ENCODE measurements at regions not wholly inside any gene's neighbourhood (a gene's known extent, or its start where the extent isn't known, plus 50 kb on each side); places are given as distances from the start of the nearest gene placed in this dataset.

DNA sequence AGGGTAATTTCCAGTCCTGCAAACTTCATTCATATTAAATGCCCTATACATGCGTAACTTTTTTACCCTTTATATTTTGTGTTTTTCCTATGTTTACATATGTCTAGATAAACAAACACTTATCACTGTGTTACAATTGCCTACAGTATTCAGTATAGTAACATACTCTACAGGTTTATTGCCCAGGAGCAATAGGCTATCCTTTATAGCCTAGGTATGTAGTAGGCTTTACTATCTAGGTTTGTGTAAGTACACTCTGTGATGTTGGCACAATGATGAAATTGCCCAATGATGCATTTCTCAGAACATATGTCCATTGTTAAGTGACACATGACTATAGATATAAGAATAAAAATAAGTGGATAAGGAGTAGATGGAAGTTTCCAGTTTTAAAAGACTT is 345.5 kb upstream of the C1orf87 start:
- H3K27me3 ChIP-seq (ENCODE audit: control insufficient read depth in 1 of 2, insufficient read depth in 2 of 2, low read length in 2 of 2), result no peaks in the 10 kb centered on the region
- POLR2A ChIA-PET, result no interaction called here
- H3K9me3 ChIP-seq (ENCODE audit: control insufficient read depth in 1 of 2, insufficient read depth in 1 of 2, low read length in 2 of 2), result no peaks in the 10 kb centered on the region
- Mint-ChIP-seq H3K4me3 (no peak overlapping the region), H3K36me3 (ENCODE audit: low read depth) (no peaks in the 10 kb centered on the region), H3K4me1 (ENCODE audit: low read depth) (no peaks in the 10 kb centered on the region), H3K27me3 (no peaks in the 10 kb centered on the region), H3K9me3 (peaks cover 3% of the 10 kb centered on the region), H3K27ac (no peak overlapping the region)
- no peak overlapping the region for H3K27ac ChIP-seq (ENCODE audit: low read depth in 1 of 2, low read length in 2 of 2)
- H3K36me3 ChIP-seq (ENCODE audit: insufficient read depth, low read length), result no peaks in the 10 kb centered on the region
- ATAC-seq (ENCODE audit: poor library complexity) (no peak), DNase-seq (no peak)
- no peak overlapping the region for H3K4me3 ChIP-seq (ENCODE audit: low read length)
- TF ChIP-seq, protein P1, sequence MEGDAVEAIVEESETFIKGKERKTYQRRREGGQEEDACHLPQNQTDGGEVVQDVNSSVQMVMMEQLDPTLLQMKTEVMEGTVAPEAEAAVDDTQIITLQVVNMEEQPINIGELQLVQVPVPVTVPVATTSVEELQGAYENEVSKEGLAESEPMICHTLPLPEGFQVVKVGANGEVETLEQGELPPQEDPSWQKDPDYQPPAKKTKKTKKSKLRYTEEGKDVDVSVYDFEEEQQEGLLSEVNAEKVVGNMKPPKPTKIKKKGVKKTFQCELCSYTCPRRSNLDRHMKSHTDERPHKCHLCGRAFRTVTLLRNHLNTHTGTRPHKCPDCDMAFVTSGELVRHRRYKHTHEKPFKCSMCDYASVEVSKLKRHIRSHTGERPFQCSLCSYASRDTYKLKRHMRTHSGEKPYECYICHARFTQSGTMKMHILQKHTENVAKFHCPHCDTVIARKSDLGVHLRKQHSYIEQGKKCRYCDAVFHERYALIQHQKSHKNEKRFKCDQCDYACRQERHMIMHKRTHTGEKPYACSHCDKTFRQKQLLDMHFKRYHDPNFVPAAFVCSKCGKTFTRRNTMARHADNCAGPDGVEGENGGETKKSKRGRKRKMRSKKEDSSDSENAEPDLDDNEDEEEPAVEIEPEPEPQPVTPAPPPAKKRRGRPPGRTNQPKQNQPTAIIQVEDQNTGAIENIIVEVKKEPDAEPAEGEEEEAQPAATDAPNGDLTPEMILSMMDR (IDR thresholded peaks at IDR 0.05), result no peak
- CTCF ChIA-PET, result no interaction called here
- intact Hi-C loops (cut with DNase I, micrococcal nuclease), result no loop called here
- H3K4me1 ChIP-seq (ENCODE audit: insufficient read depth, low read length), result no peaks in the 10 kb centered on the region

DNA sequence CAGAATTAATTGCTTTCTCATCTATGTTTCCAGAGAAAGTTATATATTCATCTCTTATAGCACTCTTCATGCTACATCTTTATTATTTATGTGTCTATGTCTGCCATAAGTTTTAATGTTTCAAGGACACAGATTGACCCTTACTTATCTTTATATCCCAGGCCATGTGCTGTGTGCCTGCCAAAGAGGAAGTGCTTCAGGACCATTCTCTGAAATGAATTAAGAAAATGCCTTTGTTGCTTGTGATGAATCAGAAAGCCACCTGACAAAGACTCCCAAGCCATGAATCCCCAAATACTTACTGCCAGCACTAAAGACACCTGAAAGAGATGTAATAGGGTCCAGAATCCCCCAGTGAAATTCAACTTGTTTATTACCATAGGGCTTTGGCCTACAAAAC is 342.1 kb upstream of the C1orf87 start:
- Histone ChIP-seq H3K4me3 (ENCODE audit: low read length) (no peak overlapping the region), H3K27me3 (ENCODE audit: control insufficient read depth in 1 of 2, insufficient read depth in 2 of 2, low read length in 2 of 2) (no peaks in the 10 kb centered on the region), H3K27ac (ENCODE audit: low read depth in 1 of 2, low read length in 2 of 2) (no peak overlapping the region), H3K4me1 (ENCODE audit: insufficient read depth, low read length) (no peaks in the 10 kb centered on the region), H3K9me3 (ENCODE audit: control insufficient read depth in 1 of 2, insufficient read depth in 1 of 2, low read length in 2 of 2) (no peaks in the 10 kb centered on the region), H3K36me3 (ENCODE audit: insufficient read depth, low read length) (no peaks in the 10 kb centered on the region)
- POLR2A ChIA-PET, result no interaction called here
- ATAC-seq (ENCODE audit: poor library complexity), result no peak
- Mint-ChIP-seq H3K9me3 (peaks cover 3% of the 10 kb centered on the region), H3K27me3 (no peaks in the 10 kb centered on the region), H3K36me3 (ENCODE audit: low read depth) (no peaks in the 10 kb centered on the region), H3K27ac (no peak overlapping the region), H3K4me1 (ENCODE audit: low read depth) (no peaks in the 10 kb centered on the region), H3K4me3 (no peak overlapping the region)
- intact Hi-C loops (cut with DNase I, micrococcal nuclease), result no loop called here
- DNase-seq, result no peak
- CTCF ChIA-PET, result no interaction called here
- TF ChIP-seq, protein P1 (IDR thresholded peaks at IDR 0.05), result no peak

DNA sequence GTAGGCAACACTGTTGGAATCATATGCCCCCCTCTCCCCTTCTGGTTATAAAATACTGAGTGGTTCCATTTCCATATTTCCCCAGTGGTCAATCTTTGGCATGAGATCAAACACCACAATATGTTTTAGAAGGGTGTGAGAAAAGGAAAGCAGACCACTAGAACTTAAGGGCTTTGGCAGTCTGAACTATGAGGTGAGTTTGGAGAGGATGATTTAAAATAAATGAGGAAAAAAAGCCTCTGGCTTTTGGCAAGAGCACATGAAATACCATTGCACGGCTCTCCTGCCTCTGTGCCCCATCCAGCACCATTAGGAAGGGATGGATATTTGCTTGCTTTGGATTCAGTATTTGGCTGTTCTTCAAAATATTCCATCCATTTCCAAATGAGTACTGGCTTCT is 339.5 kb upstream of the C1orf87 start:
- no peaks in the 10 kb centered on the region for H3K4me1 Mint-ChIP-seq (ENCODE audit: low read depth)
- ATAC-seq (ENCODE audit: poor library complexity), result no peak
- CTCF ChIA-PET, result no interaction called here

More for the DNA sequence above, 339.5 kb upstream of the C1orf87 start:
- H3K36me3 Mint-ChIP-seq (ENCODE audit: low read depth), result no peaks in the 10 kb centered on the region
- H3K9me3 Mint-ChIP-seq, result peaks cover 3% of the 10 kb centered on the region
- Histone ChIP-seq H3K4me3 (ENCODE audit: low read length) (no peak overlapping the region), H3K27ac (ENCODE audit: low read depth in 1 of 2, low read length in 2 of 2) (no peak overlapping the region), H3K27me3 (ENCODE audit: control insufficient read depth in 1 of 2, insufficient read depth in 2 of 2, low read length in 2 of 2) (no peaks in the 10 kb centered on the region), H3K36me3 (ENCODE audit: insufficient read depth, low read length) (no peaks in the 10 kb centered on the region), H3K9me3 (ENCODE audit: control insufficient read depth in 1 of 2, insufficient read depth in 1 of 2, low read length in 2 of 2) (no peaks in the 10 kb centered on the region), H3K4me1 (ENCODE audit: insufficient read depth, low read length) (no peaks in the 10 kb centered on the region)
- no peak overlapping the region for H3K27ac Mint-ChIP-seq
- no peak overlapping the region for H3K4me3 Mint-ChIP-seq
- no peak for DNase-seq
- TF ChIP-seq, protein P1 (IDR thresholded peaks at IDR 0.05), result no peak
- intact Hi-C loops (cut with DNase I, micrococcal nuclease), result no loop called here
- POLR2A ChIA-PET, result no interaction called here
- no peaks in the 10 kb centered on the region for H3K27me3 Mint-ChIP-seq

Measured in CD4-positive, alpha-beta T cell (primary cell).